Suppressor macrophage treated with lipopolysaccharide for 1 hour (primary cell): ENCODE measurements at regions not wholly inside any gene's neighbourhood (a gene's known extent, or its start where the extent isn't known, plus 50 kb on each side); places are given as distances from the start of the nearest gene placed in this dataset.
"Not testable (repeated sequence)": the region's sequence is repeated elsewhere in the genome, so short reads cannot be mapped to it uniquely, and the experiment has no call there.

Experiments
- DNase-seq, 3 donors: peaks; one replicate each; pipeline ENCODE4 v3.0.0-alpha.2; 2020 to 2022

GRCh38 chr5:98157368-98157767 lies 616.1 kb upstream of the RGMB start:
- DNase-seq = no peak

DNA sequence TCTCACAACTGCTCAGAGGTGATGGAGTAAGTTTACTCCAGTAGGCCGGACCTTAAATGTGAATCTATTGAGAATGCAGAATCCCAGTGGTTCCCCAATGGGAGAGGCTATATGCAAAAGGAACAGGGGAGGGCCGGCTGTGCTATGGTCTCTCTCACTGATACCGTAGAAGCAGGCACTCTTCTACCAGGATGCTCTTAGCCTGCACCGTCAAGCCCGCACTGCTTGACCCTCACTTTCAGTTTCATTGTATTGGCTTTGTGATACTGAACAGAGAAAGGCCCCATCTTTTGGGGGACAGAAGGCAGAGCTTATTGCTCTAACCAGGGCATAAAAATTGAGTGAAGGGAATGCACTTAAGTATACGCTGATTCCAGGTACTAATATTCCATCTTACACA lies 615.0 kb upstream of the RGMB start:
- no peak for DNase-seq

- DNase-seq = no peak
Observed at GRCh38 chr5:98163796-98164493, 609.5 kb upstream of the RGMB start.

GRCh38 chr5:98168871-98169270 lies 604.6 kb upstream of the RGMB start:
- DNase-seq = no peak

DNA sequence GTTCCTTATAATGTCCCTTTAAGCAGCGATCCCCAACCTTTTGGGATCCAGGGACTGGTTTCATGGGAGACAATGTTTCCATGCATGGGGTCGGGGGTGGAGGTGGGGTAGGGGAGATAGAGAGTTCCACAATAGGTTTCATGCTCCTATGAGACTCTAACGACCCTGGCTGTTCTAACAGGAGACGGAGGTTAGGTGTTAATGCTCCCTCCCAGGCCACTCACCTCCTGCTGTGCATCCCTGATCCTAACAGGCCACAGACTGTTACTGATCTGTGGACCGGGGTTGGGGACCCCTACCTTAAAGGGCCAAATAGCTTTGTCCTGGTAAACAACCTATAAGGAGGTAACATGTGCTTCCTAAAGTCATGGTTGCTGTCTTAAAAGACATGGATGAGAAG lies 602.5 kb upstream of the RGMB start:
- no peak for DNase-seq

GRCh38 chr5:98173334-98173733 lies 600.1 kb upstream of the RGMB start:
- no peak for DNase-seq

DNA sequence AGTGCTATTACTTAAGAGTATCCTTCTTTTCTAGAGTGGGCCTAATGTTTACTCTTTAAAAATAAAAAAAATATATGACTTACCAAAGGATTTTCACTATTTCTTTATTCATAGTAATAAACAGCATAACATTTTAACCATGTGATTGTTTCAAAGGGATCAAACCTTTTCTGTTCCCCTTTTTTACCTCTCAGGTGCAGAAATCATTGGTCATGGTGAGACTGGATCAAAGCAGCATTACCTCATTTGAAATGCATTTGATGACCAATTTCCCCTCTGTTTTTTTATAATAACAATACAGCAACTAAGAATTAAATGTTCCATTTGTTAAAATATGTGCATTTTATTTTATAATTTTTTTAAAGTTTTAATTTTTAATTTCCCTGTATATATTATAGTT lies 598.0 kb upstream of the RGMB start:
- DNase-seq = no peak

GRCh38 chr5:98179791-98180755 lies 593.4 kb upstream of the RGMB start:
- no peak for DNase-seq

- DNase-seq = no peak
Observed at GRCh38 chr5:98186128-98186527, 587.3 kb upstream of the RGMB start.

GRCh38 chr5:98187945-98188344 lies 585.5 kb upstream of the RGMB start:
- DNase-seq = no peak

DNA sequence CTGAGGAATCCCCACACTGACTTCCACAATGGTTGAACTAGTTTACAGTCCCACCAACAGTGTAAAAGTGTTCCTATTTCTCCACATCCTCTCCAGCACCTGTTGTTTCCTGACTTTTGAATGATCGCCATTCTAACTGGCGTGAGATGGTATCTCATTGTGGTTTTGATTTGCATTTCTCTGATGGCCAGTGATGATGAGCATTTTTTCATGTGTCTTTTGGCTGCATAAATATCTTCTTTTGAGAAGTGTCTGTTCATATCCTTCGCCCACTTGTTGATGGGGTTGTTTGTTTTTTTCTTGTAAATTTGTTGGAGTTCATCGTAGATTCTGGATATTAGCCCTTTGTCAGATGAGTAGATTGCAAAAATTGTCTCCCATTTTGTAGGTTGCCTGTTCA lies 583.1 kb upstream of the RGMB start:
- not testable (repeated sequence) for DNase-seq

- no peak for DNase-seq
Observed at GRCh38 chr5:98193921-98194760, 579.3 kb upstream of the RGMB start.

DNA sequence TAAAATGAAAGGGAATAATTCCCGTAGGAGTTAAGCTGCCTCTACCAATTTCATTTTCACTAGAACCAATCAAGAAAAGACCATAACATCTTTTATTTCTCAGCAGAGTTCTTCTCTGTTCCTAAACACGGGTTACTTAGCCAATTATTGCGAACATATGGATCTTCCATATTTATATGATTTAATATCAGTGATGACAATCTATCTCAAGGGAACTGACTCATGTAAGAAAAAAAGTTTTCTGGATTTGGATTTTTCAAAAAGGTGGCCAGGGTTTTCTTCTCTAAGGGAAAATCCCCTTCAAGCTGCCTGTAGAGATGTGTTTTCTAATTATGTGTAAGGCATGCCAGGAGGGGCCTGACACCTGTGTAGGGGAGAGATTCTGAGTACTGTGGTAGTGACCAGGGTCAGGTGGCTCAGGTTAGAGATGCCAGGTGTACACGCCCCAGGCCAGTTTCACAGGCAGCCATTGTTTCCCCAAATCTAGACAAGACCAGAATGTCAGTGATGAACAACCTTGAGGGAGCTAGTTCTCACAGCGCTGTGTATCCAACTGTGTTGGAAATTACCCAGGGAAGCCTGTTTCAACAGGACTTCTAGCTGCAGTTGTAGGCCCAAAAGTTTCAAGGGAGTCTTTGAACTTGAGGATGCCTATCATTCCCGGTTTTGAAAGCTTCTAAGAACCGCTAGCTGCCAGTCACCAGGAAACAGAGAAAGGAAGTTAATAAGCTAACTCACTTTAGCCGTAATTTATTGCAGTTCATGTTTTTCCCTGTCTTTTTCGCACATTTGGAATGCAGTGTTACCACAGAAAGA lies 572.5 kb upstream of the RGMB start:
- no peak for DNase-seq

DNA sequence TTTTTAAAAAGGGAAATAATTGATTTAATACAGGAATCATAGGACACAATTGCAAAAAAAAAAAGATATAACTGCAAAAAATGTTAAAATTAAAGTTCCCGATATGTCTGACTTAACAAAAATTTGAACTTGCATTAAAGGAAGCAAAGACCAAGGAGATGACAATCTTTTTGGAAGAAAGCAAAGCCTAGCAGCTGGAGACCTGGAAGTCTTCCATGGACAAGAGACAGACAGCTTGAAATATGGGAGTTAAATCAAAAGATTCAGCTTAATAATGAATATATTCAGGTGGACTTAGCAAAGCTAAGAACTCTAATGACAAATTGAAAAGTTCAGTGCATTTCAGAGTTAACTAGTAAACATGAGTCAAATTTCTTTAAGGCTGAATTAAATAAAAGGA lies 568.7 kb upstream of the RGMB start:
- DNase-seq = no peak

DNA sequence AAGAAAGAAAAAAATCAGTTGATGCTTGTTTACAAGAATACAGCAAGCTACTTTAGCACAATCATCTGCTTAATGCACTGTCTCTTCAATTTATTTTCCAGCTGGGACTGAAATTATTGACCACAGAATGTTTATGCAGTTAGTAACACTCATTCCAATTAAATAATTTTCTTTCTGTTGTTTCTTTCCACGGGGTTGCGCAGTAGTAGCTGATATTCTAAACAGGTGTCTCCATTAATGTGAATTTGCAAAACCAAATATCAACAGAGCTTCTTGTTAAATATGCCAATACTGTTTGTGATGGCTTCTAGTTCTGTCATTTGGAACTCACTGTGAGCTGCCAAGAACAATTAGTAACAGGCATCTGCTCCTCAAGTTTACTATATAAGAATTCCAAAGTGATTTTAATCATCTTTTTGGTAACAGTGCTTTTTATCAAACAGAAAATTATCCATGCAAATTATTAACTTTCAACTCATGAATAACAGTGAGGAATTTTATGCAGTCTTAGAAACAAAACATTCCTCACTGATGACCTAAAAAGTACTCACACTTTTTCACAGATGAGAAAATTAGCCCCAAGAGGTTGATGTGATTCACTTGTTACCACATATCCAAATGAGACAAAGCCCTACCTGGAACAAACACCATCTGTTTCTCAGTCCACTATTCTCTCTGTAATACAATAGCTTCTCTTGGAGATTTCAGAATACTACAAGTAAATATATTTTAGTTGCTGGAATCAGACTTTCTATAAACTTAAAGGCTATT lies 567.6 kb upstream of the RGMB start:
- no peak for DNase-seq

- no peak for DNase-seq
Observed at GRCh38 chr5:98206566-98206965, 566.9 kb upstream of the RGMB start.

DNA sequence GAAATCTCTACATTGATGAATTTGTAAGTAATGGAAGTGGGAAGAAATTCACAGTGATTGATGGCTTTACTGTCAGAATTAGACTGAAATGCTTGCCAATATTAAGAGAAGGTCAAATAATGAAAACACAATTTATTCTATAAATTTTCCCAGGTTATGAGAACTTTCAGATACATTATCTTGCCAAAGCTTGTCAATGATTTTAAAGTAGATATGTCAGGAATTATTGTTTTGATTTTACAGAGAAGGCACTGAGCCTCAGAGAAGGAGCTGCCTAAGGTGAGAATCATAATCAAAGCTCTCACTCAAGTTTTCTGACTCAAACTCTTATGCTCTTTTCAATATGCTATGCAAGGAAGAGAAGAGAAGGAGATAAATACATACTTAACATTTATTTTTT lies 564.0 kb upstream of the RGMB start:
- DNase-seq = no peak

GRCh38 chr5:98214240-98215051 lies 559.0 kb upstream of the RGMB start:
- DNase-seq = no peak

DNA sequence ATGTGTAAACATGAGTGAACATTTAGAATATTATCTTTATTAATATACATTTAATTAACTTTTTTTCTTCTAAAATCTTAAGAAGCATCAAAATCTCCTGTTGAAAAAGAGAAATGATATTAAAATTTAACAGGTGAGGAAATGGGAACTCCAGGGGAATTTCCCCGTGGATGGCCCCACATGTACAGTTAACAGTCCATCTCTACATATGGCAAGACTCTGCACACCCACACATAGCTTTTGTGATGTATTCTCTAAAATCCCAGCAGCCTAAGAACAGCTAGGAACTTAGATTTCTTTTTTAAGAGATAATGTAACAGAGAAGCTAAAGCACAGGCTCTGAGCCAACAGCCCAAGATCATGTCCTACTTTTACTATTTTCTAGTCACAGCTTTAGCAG lies 556.3 kb upstream of the RGMB start:
- no peak for DNase-seq

GRCh38 chr5:98218838-98219237 lies 554.6 kb upstream of the RGMB start:
- no peak for DNase-seq

GRCh38 chr5:98227489-98227888 lies 546.0 kb upstream of the RGMB start:
- no peak for DNase-seq
